HG02678 (cell line): ENCODE measurements at regions not wholly inside any gene's neighbourhood (a gene's known extent, or its start where the extent isn't known, plus 50 kb on each side); places are given as distances from the start of the nearest gene placed in this dataset.
"Not testable (repeated sequence)": the region's sequence is repeated elsewhere in the genome, so short reads cannot be mapped to it uniquely, and the experiment has no call there.

Experiments
- ATAC-seq: cut with Tn5 transposase; IDR thresholded peaks from one replicate; pipeline ENCODE4 v1.9.1; 2021; ENCODE audit warnings: mild to moderate bottlenecking, moderate library complexity; ENCODE audit not compliant: unreplicated experiment

DNA sequence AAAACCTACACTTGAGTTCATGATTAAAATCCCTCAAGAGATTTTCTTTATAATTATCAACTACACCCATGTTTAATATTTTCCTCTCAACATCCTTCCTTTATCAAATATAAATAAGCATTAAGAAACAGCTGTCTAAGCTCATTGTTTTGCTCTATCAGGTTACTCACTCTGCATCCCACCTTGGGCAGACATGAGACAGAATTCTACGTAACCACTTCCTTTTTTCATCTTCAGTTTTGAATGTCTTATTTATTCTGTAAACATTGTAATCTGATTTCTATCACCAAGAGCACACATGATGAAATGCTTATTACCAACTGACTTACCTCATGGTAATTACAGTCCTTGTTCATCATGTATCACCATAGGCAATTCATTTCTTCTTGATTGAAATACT, 1256.6 kb upstream of the ATXN8OS start:
- no peak for ATAC-seq

DNA sequence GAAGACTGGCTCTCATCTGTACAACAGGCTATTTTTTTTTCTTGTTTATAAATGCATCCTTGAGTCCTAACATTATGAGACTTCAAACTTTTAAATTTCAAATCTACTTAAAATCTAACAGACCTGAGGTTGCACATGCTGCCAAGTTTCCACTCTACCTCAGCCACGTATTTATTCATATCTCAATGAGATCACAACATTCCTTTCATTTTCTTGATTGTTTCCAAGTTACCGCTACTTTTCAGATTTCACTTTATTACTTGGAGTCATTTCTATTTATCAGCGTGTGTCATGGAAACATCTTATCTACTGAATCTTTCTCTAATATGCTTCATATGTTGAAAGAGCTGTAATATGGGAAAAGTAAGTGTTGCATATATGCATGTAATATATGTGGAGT, 1257.5 kb upstream of the ATXN8OS start:
- no peak for ATAC-seq

DNA sequence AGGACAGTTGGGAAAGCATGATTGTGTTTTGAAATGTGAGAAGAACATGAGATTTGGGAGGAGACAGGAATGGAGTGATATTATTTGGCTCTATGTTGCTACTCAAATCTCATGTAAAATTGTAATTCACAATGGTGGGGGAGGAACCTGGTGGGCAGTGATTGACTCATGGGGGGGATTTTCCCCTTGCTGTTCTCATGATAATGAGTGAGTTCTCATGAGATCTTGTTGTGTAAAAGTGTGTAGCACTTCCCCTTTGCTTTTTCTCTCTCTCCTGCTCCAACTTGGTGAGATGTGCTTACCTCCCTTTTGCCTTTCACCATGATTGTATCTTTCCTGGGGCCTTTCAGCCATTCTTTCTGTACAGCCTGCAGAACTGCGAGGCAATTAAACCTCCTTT, 1261.0 kb upstream of the ATXN8OS start:
- ATAC-seq: no peak

DNA sequence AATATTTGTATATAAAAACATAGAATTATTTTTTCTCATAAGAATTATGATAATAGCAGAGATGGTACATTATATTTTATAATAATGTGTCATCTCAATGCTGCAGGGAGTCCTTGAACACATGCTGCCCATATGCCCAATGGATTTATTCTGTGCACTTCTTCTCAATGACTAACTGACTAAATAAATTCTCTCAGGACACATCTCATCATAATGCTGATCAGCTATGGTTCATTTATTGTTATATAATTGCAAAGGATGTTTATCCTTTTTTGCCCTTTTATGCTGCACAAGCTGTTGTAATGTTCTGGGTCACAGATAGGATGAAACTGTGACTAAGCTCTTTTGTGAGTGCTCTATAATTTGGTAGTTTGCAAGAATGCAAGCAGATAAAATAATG, 1273.3 kb upstream of the ATXN8OS start:
- no peak for ATAC-seq

DNA sequence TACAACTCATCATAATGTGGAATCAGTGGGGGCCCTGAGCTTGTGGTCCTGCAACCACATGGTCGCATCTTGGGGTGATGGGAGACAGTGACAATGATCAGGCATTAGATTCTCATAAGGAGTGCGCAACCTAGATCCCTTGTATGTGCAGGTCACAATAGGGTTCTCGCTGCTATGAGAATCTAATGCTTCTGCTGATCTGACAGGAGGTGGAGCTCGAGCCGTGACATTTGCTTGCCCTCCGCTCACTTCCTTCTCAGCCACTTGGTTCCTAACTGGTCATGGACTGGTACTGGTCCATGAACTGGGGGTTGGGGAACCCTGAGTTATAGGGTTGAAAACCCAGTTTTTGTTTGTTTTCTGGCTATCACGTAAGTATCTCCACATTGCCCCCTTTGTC, 1290.9 kb upstream of the ATXN8OS start:
- ATAC-seq: no peak

DNA sequence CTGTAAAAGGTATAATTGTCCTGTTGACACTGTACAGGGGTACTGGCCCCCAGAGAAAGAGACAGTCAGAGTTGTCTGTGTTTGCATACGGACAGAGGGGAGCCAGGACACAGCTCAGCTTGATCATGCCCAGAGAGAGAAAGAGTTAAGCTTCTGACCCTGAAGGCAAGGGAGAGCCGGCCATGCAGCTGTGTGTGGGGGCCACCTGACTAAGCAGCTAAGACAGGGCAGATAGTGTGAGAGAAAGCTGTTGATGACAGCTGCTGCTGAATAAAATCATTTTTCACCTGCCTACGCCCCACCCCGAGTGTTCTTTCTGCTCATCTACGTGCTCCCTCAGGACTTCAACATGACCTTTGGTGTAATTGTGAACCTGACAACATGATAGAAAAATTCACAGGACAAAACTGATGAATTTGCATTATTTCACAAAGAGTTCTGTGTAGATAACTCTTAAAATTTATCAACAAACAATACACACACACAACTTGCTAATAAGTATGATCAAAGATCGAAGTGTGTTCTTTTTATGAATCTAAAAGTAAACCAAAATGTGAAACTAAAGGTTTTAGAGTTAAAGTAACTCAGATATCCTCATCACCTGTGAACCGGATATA, 1294.3 kb upstream of the ATXN8OS start:
- no peak for ATAC-seq

DNA sequence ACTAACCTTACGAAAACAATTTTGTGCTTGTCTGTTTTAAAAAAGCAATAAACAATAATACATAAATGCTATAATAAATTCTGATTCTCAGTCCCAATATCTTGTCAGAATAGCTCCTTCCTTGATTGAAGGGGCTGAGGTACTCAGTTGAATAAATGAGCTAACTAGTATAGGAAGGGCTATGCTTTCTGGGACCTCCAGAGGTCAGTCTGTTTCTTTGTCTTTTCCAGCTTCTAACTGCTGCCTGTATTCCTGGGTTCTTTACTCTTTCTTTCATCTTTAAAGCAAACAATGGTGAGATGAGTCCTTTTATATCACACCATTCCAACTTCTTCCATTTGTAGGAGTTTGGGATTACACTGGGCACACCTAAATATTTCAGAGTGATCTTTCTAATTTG, 1297.0 kb upstream of the ATXN8OS start:
- no peak for ATAC-seq

DNA sequence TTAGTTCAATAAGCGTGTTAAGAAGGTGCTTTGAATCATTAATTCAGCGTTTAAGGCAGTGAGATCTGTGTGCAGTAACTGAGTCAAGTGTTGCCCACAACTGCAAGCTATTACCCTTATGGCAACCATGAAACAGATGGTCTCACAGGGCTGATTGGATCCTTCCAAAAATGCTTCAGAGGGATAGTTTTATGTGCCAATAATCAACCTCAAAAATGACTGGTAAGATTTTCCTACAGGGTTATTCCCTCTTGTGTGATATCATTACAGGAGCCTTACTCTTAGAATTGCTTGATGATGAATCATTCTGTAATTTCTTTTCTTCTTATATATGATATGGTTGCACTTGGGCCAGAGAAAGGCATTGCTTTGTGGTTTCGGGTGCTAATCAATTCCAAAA, 1299.2 kb upstream of the ATXN8OS start:
- no peak for ATAC-seq

DNA sequence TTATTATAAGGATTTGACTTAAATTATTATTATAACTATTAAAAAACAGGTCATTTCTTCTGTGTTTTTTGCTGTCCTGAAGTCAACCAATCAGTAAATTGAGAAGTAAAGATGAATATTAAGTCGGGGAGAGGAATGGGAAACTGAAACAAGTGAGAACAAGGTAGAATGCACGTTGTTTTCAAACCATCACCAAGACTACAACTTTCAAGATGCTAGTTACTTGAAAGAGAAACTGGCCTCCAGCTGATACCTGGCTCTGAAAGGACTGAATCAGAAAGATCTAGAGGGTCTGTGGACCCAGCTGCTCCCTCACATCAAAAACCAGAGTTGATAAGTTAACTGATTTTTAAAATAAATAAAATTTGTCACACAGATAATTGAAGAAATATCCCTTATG, 1301.5 kb upstream of the ATXN8OS start:
- no peak for ATAC-seq

DNA sequence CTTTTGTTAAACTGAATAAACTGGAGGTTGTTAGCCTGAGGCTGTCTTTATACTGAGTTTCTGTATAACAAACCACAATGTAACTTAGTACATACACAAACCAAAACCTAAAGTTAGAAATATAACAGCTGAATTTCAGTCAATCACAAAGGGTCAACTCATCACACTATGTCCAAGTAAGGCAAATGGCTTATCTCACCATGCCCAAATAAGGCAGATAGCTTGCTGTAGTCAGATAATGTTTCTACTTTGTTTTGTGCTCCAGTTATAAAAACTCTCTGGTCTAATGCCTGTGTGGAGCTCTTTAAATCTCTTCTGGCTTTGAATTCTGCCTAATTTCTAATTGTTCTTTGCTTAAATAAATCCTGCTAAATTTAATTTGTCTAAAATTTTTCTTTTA, 1323.4 kb upstream of the ATXN8OS start:
- ATAC-seq: no peak

DNA sequence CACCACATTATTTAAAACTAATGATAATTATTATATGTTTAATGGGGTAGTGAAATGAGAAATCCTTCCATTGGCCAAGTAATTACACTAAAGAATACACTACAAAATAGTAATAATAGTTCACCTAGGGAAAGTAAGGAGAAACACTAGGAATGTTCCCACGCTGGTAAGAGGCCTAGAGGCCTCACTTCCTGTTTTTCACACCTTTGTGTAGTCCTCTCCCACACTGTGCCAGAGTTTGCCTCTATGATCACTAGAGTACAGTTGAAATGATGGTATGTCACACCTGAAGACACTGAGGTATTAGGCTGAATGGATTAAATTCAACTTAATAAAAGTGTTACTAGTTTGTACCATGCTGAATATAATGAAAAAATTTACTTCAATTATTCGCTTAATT, 1348.0 kb upstream of the ATXN8OS start:
- no peak for ATAC-seq

DNA sequence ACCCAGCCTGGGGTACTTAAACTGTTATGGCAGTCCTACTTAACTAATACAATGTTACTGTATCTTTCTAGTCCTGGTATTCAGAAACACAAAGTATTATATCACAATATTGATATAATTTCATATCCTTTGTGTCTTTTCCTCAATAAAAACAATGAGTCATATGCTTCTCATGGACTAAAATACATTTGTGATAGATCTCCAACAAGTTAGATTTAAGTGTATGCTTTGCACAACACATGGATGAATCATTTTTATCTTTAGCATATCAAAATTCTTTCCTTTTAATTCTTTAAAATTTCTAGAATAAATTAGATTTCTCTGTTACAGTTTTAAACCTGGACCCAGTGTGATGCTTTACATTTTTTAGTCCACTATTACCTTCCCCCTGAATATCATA, 1357.8 kb upstream of the ATXN8OS start:
- ATAC-seq: no peak

DNA sequence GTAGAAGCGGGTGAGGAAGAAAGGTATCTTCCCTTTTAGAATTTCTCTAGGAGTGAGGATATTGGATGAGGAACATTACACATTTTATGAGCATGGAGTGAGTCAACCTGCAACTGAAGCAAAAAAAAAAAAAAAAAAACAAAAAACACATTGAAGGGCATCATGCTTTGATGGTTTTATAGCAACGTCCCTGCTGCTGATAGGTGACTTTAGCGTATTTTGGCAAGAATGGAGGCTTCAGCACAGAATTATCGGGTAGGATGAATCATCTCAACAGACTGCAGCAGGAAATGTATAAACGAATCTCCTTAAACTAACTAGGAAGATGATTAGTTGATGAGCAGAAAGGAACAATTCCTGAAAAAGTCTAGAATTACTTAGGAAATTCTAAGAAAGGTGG, 1359.6 kb upstream of the ATXN8OS start:
- no peak for ATAC-seq

DNA sequence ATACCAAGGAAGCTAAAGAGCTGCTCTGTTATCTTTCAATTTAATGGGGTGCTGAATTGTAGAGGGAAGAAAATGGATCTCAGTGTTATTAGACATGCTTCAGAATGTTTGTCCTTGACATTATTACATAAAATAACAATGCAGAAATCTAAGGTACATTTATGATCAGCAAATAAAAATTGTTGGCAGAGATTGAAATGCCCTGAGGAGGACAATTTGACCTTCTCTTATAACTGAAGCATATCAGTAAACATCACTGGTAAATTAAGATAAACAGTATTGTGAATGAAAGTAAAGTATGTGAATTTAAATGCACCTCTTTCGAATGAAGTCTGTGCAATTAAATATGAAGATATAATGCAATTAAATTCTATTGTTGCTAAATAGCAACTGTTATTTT, 1362.1 kb upstream of the ATXN8OS start:
- ATAC-seq: no peak

DNA sequence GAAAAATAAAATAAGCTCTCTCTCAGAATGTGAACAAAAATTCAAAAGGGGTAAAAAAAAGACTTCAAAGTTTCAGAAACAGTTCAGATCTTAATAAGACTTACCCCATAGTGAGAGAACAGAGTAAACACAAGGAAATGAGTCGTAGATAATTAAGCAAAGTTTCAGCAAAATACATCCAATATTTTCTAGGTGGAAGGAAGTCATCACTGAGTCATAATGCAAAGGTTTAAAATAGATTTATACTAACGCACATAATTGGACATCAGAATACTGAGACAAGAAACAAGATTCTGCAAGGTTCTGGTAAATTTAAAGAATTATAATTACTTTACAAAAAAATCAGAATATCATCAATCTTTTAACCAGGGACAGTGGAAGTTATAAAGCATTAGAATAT, 1370.7 kb upstream of the ATXN8OS start:
- no peak for ATAC-seq

DNA sequence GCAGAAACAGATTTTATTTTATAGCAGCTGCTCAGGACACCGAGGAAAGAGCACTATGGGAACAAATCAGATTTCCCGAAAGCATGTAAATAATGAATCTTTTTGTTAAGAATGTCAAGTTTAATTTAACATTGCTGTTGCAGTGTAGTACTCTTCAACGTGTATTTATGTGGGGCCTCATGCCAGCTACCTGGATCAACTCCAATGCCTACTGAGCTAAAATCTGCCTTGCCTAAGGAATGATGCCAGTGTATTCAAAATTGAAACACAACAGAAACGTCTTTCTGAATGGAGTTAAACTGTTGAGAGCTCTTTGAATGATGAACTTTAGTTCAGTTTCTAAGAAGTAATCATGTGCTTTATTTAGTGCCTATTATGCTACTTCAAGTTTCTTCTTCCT, 1379.8 kb upstream of the ATXN8OS start:
- no peak for ATAC-seq

DNA sequence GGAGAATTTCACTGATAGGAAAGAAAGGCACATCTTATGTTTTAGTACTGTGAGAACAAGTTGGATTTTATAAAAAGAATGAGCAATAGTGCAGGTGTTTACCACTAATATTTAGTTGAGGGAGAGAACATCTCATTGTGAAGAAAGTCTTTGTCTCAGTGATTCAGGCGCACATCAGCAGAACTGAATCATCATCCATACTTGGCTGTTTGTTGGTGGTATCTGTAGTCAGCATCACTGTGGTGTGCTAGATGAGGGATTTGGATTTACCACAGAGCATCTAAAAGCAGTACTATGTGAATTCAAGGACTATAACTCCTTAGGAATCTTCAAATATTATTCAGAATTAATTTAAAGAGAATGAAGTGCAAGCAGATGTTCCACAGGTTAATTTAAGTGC, 1380.5 kb upstream of the ATXN8OS start:
- no peak for ATAC-seq

DNA sequence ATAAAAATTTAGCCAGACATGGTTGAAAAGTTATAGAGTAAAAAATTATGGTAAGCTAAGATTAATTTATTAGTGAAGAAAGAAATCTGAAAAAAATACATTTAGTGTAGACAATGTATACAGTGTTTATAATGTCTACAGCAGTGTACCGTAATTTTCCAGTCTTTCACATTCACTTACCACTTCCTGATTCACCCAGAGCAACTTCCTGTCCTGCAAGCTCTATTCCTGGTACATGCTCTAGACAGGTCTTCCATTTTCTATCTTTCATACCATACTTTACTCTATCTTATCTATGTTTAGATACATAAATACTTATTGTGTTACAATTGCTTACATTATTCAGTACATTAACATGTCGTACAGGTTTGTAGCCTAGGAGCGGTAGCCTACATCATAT, 1387.8 kb upstream of the ATXN8OS start:
- no peak for ATAC-seq

DNA sequence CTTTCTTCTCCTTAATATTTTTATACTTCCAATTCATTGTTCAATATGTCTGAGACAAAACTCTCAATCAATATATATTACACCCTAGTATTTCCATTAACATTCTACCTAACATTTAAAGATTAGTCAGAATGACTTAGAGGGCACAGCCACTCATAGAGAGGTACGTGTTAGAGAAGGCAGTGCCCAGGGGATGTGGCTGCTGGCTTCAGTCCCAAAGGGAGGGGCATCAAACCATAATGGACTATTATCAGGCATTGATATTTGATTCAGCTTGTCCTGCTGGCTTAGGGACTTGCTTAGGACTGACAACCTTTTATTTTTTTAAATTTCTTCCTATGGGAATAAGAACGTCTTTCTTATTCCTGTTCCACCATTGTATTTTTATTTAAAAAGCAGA, 1392.0 kb upstream of the ATXN8OS start:
- no peak for ATAC-seq

DNA sequence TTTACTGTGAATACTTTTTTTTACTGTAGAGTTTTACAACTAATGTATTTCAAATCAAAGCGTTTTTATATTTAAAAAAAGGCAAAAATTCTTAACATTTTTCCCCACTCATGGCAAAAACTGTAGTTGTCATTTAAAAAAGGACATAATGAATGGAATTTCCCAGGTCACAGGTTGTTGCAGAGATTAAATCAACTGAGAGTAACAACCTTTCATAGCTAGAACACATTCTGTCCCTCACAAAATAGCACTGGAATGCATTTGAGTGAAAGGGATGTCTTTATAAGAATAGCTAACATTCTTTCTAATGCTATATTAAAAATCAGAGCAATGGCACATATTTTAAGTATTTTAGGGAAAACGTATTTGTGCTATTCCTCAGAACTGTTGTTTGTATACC, 1393.3 kb upstream of the ATXN8OS start:
- ATAC-seq: no peak

DNA sequence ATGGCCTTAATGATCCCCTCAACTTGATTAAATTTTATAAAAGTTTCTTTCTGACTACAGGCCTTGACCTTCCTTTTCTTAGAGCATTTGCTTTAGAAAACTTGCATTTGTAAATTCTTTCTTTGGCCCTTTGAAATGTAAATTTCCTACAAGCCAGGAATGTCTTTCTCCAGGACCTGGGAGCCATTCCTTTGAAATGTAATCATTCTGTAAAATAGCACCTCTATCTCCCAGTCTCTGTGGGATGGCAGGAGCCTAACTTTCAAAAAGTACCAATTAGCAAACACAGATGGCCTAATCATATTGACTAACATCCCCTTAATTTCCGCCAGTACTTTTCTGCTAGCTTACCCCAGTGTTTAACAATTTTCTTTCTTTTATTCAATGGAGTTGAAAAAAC, 1394.2 kb upstream of the ATXN8OS start:
- no peak for ATAC-seq

DNA sequence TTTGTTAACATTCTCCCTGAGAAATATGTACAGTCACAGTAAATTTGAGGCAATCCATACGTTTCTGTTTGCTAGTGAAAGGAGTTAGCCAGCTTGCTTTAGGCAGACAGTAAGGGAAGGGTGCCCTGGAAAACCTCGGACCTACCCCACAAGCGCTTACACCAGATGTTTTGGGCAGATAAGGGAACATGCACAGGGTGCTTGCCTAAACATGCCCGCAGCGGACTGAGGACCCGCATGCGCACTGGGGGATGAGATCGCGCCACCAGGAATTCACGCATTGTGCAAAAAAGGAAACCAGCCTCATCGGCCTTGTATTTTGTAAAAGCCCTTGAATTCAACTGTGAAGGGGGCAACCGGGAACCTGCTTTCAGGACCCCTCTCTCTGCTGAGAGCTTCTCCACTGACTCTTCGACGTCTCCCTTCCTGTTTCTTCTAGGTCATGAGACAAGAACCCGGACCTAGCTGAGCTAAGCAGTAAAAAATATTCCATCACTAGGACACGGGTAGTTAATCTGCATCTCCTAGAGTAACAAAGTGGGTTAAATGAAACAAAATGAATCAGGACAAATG, 1399.2 kb upstream of the ATXN8OS start:
- no peak for ATAC-seq

DNA sequence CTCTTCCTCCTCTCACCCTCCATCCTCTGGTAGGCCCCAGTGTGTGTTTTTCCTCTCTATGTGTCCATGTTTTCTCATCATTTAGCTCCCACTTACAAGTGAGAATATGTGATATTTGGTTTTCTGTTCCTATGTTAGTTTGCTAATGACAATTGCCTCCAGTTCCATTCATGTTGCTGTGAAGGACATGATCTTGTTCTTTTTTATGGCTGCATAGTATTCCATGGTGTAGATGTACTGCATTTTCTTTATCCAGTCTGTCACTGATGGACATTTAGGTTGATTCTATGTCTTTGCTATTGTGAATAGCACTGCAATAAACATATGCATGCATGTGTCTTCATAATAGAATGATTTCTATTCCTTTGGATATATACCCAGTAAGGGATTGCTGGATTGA, 1401.6 kb upstream of the ATXN8OS start:
- not testable (repeated sequence) for ATAC-seq
